SU-DHL-6 (cell line): ENCODE measurements at regions not wholly inside any gene's neighbourhood (a gene's known extent, or its start where the extent isn't known, plus 50 kb on each side); places are given as distances from the start of the nearest gene placed in this dataset.

Experiments used
- H2AFZ ChIP-seq: fragments of 200-600 bp; sonication (generic); 2 replicates; pipeline ENCODE4 v1.6.1; 2014; ENCODE audit warnings: low read depth, mild to moderate bottlenecking, moderate library complexity, mixed read lengths, antibody characterized with exemption, low read length; ENCODE audit not compliant: severe bottlenecking
- H3F3A ChIP-seq: fragments of 200-600 bp; shearing (Covaris generic); 2 replicates; pipeline ENCODE4 v1.6.0; 2016; ENCODE audit warnings: antibody characterized with exemption, mild to moderate bottlenecking; ENCODE audit not compliant: insufficient read depth
- H3K27ac ChIP-seq: fragments of 200-600 bp; sonication (generic); 2 replicates; pipeline ENCODE4 v1.5.1; 2016; ENCODE audit warnings: low read depth, mild to moderate bottlenecking, low read length, moderate library complexity, mixed read lengths
- H3K27me3 ChIP-seq: fragments of 200-600 bp; sonication (generic), shearing (Covaris generic); 2 replicates; pipeline ENCODE4 v1.6.0; 2014; ENCODE audit warnings: mild to moderate bottlenecking, low read length
- H3K36me3 ChIP-seq: fragments of 200-600 bp; sonication (generic); 2 replicates; pipeline ENCODE4 v1.6.1; 2014; ENCODE audit warnings: mild to moderate bottlenecking, low read length, mixed read lengths
- H3K4me2 ChIP-seq: fragments of 300-600, 200-600 bp; shearing (Covaris generic), sonication (generic); 2 replicates; pipeline ENCODE4 v1.6.0; 2014; ENCODE audit warnings: low read length, low read depth, mild to moderate bottlenecking; ENCODE audit not compliant: poor library complexity, severe bottlenecking
- H3K4me3 ChIP-seq: fragments of 200-600 bp; sonication (generic); 2 replicates; pipeline ENCODE4 v1.5.1; 2014; ENCODE audit warnings: antibody characterized with exemption, low read length, mild to moderate bottlenecking, mixed read lengths; ENCODE audit not compliant: insufficient read depth, poor library complexity, severe bottlenecking
- H3K79me2 ChIP-seq: fragments of 200-600 bp; sonication (generic); 2 replicates; pipeline ENCODE4 v1.6.1; 2014; ENCODE audit warnings: mild to moderate bottlenecking, low read length, moderate library complexity; ENCODE audit not compliant: insufficient read depth
- H3K9ac ChIP-seq: fragments of 200-600 bp; sonication (generic); 2 replicates; pipeline ENCODE4 v1.7.0; 2014; ENCODE audit warnings: mild to moderate bottlenecking, low read length
- H3K9me2 ChIP-seq: fragments of 200-600 bp; sonication (generic); replicated peaks from 2 replicates; pipeline ENCODE4 v1.6.1; 2014; ENCODE audit warnings: low read length; ENCODE audit not compliant: insufficient read depth
- H3K9me3 ChIP-seq: fragments of 200-600 bp; sonication (generic); 2 replicates; pipeline ENCODE4 v1.6.1; 2014; ENCODE audit warnings: low read length, mixed read lengths; ENCODE audit not compliant: insufficient read depth
- H4K20me1 ChIP-seq: fragments of 200-600 bp; sonication (generic); 2 replicates; pipeline ENCODE4 v1.6.1; 2014; ENCODE audit warnings: low read depth, mild to moderate bottlenecking, antibody characterized with exemption, low read length, moderate library complexity, mixed read lengths
- EZH2phosphoT487 ChIP-seq: fragments of 200-600 bp; sonication (generic), shearing (Covaris generic); conservative IDR thresholded peaks from 2 replicates; pipeline ENCODE4 v1.6.1; 2018; ENCODE audit warnings: mild to moderate bottlenecking, antibody characterized with exemption, low read length, moderate library complexity, mixed read lengths
- TF ChIP-seq, protein P1 (sequence below): fragments of 200-600 bp; sonication (generic); IDR thresholded peaks from one replicate; pipeline ENCODE4 v1.5.1; 2017; ENCODE audit warnings: antibody characterized with exemption, mild to moderate bottlenecking, low read length, moderate library complexity; ENCODE audit not compliant: insufficient read depth, poor library complexity, severe bottlenecking

DNA sequence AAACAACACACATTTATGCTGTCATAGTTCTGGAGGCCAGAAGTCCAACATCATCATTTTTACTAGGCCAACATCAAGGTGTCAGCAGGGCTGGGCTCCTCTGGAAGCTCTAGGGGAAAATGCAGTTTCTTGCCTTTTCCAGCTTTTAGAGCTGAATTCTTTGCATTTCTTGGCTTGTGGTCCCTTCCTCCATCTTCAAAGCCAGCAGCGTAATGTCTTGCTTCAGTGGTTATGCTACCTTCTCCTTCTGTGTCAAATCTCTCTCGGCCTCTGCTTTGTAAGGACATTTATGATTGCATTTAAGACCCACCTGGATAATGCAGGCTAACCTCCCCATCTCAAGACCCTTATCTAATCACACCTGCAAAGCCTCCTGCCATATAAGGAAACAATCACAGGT is 66.5 kb upstream of the ANKRD1 start:
- Histone ChIP-seq H3K9me3 (no peaks in the 10 kb centered on the region), H3K27ac (no peak overlapping the region), H3K36me3 (no peaks in the 10 kb centered on the region), H3K9ac (no peak overlapping the region), H3F3A (no peaks in the 10 kb centered on the region), H3K4me3 (no peak overlapping the region), H4K20me1 (no peaks in the 10 kb centered on the region), H2AFZ (no peak overlapping the region), H3K4me2 (no peak overlapping the region), H3K27me3 (no peaks in the 10 kb centered on the region), H3K79me2 (no peaks in the 10 kb centered on the region), H3K9me2 (no peaks in the 10 kb centered on the region)
- TF ChIP-seq, protein P1, sequence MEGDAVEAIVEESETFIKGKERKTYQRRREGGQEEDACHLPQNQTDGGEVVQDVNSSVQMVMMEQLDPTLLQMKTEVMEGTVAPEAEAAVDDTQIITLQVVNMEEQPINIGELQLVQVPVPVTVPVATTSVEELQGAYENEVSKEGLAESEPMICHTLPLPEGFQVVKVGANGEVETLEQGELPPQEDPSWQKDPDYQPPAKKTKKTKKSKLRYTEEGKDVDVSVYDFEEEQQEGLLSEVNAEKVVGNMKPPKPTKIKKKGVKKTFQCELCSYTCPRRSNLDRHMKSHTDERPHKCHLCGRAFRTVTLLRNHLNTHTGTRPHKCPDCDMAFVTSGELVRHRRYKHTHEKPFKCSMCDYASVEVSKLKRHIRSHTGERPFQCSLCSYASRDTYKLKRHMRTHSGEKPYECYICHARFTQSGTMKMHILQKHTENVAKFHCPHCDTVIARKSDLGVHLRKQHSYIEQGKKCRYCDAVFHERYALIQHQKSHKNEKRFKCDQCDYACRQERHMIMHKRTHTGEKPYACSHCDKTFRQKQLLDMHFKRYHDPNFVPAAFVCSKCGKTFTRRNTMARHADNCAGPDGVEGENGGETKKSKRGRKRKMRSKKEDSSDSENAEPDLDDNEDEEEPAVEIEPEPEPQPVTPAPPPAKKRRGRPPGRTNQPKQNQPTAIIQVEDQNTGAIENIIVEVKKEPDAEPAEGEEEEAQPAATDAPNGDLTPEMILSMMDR, result no peak
- no peak for TF ChIP-seq EZH2phosphoT487

DNA sequence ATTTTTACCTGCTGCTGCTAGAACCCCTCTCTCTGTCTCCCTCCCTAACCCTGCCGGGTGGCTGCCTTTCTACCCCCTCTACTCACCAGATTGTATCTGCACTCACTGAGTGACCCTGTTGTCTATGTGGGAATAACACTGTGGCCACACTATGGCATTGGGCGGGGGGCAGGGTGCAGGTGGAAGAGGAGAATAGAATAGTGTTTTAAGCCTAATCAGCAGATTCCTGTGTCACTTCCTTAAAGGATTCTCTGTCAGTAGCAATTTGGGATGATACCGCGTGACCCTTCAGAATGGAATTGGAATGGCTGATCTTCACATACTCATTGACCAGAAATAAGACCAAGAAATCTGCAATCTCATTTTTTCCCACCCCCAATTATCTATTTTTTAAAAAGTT is 67.1 kb upstream of the ANKRD1 start:
- TF ChIP-seq EZH2phosphoT487, result no peak
- no peaks in the 10 kb centered on the region for H3K9me2 ChIP-seq
- H3K4me3 ChIP-seq, result no peak overlapping the region
- H3K27me3 ChIP-seq, result no peaks in the 10 kb centered on the region
- no peaks in the 10 kb centered on the region for H3K9me3 ChIP-seq
- H3K36me3 ChIP-seq, result no peaks in the 10 kb centered on the region
- H3F3A ChIP-seq, result no peaks in the 10 kb centered on the region
- H3K9ac ChIP-seq, result no peak overlapping the region
- no peak overlapping the region for H3K4me2 ChIP-seq
- H3K79me2 ChIP-seq, result no peaks in the 10 kb centered on the region
- no peaks in the 10 kb centered on the region for H4K20me1 ChIP-seq
- H3K27ac ChIP-seq, result no peak overlapping the region
- no peak overlapping the region for H2AFZ ChIP-seq

DNA sequence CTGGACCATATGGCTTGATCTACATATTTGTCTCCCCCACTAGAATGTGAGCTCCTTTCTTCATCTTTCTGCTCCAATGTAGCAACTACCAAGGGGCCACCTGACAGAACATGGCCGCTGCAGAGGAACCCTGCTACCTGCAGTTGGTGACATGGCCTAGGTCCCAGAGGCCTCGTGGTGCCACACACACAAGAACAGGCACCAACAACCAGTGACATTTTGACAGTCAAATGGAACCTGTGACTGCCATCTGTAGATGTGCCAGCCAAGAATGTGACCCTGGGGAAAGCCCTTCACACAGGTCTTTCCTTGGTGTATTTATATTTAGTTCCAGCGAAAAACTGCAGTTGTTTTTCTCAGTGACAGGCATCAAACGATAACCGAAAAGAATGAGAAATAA is 67.9 kb upstream of the ANKRD1 start:
- Histone ChIP-seq H3K9me3 (no peaks in the 10 kb centered on the region), H4K20me1 (no peaks in the 10 kb centered on the region), H3K9me2 (no peaks in the 10 kb centered on the region), H3F3A (no peaks in the 10 kb centered on the region), H3K79me2 (no peaks in the 10 kb centered on the region), H3K27me3 (no peaks in the 10 kb centered on the region), H3K9ac (no peak overlapping the region), H3K4me2 (no peak overlapping the region), H3K27ac (no peak overlapping the region), H3K4me3 (no peak overlapping the region), H2AFZ (no peak overlapping the region), H3K36me3 (no peaks in the 10 kb centered on the region)
- TF ChIP-seq, protein P1, result no peak
- TF ChIP-seq EZH2phosphoT487, result no peak

DNA sequence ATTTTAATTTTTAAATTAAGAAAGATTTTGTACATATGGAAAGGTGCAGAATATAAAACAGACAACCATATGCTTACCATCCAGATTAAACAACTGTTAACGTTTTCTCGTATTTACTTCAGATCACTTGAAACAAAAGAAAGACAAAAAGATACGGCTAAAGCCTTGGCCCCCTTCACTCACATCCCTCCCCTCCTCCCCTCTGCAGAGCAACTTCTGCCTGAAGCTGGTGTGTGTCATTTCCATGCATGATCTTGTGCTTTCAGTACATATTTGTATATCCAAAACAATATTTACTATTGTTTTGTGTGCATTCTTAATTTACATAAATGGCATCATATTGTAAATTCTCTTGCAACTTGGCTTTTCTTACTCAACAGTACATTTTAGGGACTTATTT is 68.5 kb upstream of the ANKRD1 start:
- no peaks in the 10 kb centered on the region for H4K20me1 ChIP-seq
- H3K4me2 ChIP-seq, result no peak overlapping the region
- no peaks in the 10 kb centered on the region for H3K9me3 ChIP-seq
- H2AFZ ChIP-seq, result no peak overlapping the region
- H3K36me3 ChIP-seq, result no peaks in the 10 kb centered on the region
- no peak for TF ChIP-seq EZH2phosphoT487
- TF ChIP-seq, protein P1, result no peak
- no peaks in the 10 kb centered on the region for H3K27me3 ChIP-seq
- H3K79me2 ChIP-seq, result no peaks in the 10 kb centered on the region
- no peak overlapping the region for H3K9ac ChIP-seq
- no peak overlapping the region for H3K4me3 ChIP-seq
- no peak overlapping the region for H3K27ac ChIP-seq
- no peaks in the 10 kb centered on the region for H3K9me2 ChIP-seq
- no peaks in the 10 kb centered on the region for H3F3A ChIP-seq
